HG03521 (cell line): ENCODE measurements at regions not wholly inside any gene's neighbourhood (a gene's known extent, or its start where the extent isn't known, plus 50 kb on each side); places are given as distances from the start of the nearest gene placed in this dataset.

Experiments
- ATAC-seq: cut with Tn5 transposase; IDR thresholded peaks from one replicate; pipeline ENCODE4 v1.9.1; 2021; ENCODE audit warnings: mild to moderate bottlenecking, moderate library complexity; ENCODE audit not compliant: unreplicated experiment

DNA sequence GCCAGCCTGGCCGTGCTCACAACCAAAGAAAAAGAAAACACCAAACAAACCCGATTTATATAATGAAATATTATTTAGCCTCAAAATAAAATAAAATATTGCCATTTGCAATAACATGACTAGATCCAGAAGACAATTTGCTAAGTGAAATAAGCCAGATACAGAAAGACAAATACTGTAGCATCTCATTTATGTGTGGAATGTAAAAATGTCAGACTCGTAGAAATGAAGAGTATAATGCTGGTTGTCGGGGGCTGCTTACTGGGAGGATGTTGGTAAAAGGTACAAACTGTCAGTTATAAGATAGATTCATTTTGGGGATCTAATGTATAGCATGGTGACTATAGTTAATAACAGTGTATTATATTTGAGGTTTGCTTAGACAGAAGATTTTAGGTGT, 269.7 kb downstream of the THBS2 start:
- no peak for ATAC-seq

DNA sequence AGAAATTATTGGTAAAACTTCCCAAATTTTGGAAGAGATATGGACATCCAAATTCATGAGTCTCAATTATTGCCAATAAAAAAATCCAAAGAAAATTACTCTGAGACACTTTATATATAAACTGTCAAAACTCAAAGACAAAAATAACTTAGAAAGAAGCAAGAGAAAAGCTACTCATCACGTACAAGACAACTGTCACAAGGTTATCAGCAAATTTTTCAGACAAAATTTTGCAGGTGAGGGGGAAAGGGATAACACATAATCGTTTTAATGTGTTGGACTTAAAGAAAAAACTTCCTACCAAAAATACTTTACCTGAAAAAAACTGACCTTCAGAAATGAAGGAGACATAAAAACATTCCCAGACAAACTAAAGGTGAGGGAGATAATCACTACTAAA, 272.5 kb downstream of the THBS2 start:
- no peak for ATAC-seq

GRCh38 chr6:168979254-168979653, 274.4 kb downstream of the THBS2 start:
- no peak for ATAC-seq

DNA sequence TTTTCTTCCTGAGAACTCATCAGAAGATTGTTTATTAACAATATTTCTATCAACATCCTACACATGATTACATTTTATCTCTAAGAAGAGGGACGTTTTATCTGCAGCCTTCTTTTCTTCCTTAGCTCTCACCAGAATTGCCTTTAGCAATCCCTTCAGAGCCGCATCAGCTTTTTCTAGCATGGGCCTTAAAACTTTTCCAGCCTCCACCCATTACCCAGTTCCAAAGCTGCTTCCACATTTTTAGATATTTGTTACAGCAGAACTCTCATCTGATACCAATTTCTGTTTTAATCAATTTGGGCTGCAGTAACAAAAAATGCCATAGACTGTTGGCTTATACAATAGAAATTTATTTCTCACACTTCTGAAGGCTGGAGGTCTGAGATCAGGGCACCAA, 281.5 kb downstream of the THBS2 start:
- no peak for ATAC-seq

DNA sequence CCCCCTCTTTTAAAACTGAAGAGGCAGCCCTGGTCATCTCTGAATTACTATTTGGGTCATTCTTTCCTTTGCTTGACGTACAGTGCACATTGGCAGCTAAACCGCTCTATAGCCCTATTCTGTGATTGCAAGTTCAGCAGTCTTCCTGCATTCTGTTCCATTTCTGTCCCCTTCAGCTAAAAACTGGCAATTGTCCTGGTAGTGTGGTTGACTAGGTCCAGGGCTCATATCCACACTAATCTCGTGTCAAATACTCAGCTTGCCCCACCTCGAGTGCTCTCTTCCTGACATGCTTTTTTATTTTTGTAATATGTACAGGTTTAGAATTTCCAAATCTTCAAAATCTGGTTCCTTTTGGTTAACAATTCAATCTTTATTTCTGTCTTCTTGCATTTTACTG, 282.1 kb downstream of the THBS2 start:
- ATAC-seq: no peak

- ATAC-seq: no peak
Measured at GRCh38 chr6:168968801-168969200, 284.8 kb downstream of the THBS2 start.

DNA sequence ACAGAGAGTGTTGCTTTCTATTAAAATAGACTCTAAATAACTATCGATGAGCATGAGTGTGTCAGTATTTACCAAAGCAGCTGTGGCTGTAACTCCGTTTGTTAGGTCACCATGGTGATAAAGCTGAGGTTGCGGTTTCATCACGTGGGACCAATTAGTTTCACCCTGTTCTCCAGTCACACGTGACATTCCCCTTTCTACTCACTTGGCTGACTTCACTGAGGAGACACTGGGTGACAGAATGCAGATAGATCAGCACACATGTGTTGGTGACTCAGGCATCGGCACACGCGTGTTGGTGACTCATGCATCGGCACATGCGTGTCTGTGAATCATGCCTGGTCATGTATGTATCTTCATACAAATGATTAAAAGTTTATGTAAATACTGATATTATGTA, 285.4 kb downstream of the THBS2 start:
- ATAC-seq: no peak

GRCh38 chr6:168967281-168967925, 286.2 kb downstream of the THBS2 start:
- no peak for ATAC-seq

DNA sequence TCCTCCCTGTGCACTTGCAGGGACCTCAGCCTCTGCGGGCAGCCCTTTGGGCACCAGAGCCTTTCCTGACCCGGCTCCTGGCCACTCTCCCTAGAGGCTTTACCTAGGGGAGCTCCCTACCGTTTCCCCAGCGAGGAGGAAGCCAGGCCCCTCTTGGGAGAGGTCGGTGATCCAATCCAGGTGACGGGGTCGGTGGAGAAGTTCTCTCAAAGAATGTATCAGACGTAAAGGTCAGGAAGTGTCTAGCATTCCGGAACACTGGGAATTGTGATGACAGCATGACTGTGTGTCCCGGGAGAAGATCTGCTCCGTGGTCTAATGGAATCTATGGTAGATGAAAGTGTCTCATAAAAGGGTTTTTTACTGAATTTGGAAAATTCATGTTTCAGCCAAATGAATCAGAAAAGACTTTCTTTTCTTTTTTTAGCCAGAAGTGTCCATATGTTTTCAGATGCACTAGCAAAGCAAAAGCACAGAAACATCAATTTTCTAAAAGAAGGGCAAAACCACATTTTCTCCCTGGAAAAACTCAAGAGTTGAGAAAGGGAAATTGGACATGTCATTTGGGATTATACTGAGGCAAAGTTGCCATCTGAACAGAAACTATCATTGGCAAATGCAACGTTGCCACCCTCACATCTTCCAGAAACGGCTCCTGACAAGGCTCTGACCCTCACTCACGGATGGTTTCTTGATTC, 289.4 kb downstream of the THBS2 start:
- no peak for ATAC-seq

GRCh38 chr6:168962886-168963285, 290.8 kb downstream of the THBS2 start:
- ATAC-seq: no peak

GRCh38 chr6:168961264-168961656, 292.4 kb downstream of the THBS2 start:
- no peak for ATAC-seq

GRCh38 chr6:168960551-168961263, 292.9 kb downstream of the THBS2 start:
- ATAC-seq: no peak

- ATAC-seq: no peak
Measured at GRCh38 chr6:168959696-168960095, 293.9 kb downstream of the THBS2 start.

DNA sequence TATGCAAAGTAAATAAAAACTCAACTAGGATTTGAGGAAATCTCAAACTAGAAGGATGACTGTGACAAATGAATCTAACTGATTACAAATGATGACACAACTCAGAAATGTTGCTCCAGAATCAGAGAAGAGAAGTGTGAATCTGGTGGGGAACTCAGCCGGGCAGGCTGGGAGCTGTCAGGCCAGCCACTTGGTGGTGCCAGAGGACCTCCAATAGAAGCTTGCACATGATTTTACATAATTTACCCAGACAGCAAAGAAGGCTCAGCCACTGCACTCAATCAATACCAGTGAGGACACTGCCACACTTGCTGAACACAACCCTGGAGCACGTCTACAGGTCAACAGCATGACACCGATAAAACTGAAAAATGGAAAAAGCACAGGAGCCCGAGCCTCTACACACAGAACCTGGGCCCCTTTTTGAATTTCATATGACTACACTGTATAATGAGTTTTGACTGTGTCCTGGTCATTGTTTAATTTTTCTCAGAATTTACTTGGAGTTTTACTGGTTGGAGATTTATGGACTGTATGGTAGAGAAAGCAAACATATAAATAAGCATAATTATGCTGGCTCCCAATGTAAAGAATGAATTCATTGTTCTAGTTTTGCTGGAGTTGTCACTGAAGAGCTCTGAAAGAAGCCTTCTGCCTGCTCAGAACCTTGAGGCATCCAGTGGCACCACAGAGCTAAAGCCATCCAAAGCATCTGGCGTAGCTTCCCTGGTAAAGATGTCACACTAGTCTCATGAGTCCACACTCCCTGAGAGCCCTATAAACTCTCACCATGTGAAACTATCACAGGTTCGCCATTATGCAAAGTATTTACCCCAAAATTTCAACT, 296.5 kb downstream of the THBS2 start:
- peak; percentile 77 for ATAC-seq

GRCh38 chr6:168956141-168956838, 297.4 kb downstream of the THBS2 start:
- ATAC-seq: no peak

DNA sequence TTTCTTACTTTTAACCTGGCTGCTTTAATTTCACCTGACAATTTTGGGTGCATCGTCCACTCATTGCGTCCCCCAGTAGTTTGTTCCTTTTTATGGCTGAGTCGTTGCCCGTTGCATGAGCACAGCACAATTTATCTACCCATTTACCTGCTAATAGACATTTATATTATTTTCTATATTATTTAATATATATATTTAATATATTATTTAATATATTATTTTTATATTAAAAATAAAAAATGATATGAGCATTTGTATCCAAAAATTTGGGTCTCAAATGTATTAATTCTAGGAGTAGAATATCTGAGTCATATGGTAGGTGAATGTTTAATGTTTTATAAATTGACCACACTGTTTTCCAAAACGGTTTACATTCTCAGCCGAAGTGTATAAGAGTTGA, 300.2 kb downstream of the THBS2 start:
- no peak for ATAC-seq

DNA sequence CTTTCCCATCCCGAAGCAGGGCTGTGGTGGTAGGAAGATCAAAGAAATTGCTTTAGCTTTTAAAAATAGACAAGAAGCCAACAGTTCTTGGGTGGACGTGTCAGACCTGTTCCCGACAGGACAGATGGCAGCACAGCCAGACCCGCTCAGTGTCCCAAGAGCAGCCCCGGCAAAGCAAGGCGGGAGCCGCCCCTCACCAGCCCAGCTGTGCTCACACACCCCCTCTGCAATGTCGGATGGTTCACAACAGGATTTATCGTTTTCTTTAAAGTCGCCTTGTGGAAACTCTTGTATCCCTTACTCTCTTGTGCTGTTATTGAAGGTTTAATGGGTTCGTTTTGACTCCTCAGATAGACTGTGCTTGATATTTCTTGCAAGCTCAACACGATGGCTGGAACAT, 302.4 kb downstream of the THBS2 start:
- ATAC-seq: no peak

GRCh38 chr6:168950858-168951214, 302.8 kb downstream of the THBS2 start:
- no peak for ATAC-seq

DNA sequence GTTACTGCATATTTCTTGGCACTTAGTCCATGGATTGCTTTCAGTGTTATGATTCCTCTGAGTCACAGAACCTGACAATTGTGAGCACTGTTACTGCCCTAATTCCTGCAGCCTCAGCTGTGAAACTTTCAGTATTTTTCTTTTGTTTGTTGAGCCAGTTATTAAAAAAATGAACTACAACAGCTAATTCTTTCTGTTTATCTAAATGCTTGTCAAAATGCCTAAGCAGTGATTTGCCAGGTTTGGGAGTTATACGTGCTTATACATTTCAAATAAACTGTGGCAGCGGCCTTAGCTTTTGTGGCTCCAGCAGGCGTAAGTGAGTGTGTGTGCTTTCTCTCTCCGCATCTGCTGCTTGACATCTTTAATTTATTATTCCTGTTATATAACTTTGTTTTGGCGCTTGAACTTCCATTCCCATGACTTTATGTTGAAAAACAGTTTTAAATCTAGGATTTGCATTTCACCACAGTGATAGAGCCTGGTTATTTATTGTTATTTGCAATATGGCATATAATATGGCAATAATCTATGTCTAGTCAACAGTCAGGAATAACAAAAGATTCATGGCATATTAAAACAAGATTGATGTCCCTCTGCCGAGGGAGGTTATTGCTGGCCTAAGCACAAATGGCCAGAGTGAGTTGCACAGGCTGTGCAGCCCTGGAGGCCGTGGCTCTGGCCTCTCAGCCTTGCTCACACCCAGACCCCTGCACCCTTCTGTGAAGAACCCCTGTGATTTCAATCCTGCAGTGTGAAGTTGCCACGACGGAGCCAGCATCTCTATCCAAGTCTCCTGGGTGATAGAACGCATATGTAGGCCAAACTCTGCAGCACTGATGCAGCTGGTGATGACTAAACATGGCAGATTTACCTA, 303.4 kb downstream of the THBS2 start:
- no peak for ATAC-seq
